GM19328 (cell line): ENCODE measurements at regions not wholly inside any gene's neighbourhood (a gene's known extent, or its start where the extent isn't known, plus 50 kb on each side); places are given as distances from the start of the nearest gene placed in this dataset.

ENCODE experiments used
- ATAC-seq: cut with Tn5 transposase; IDR thresholded peaks from one replicate; pipeline ENCODE4 v1.9.1; 2021; ENCODE audit warnings: mild to moderate bottlenecking, moderate library complexity; ENCODE audit not compliant: unreplicated experiment

GRCh38 chr1:80767711-80768110, 1033.0 kb upstream of the ADGRL2 start:
- ATAC-seq = no peak

- ATAC-seq = no peak
Observed at GRCh38 chr1:80759354-80759753, 1041.4 kb upstream of the ADGRL2 start.

- ATAC-seq = no peak
Observed at GRCh38 chr1:80755944-80756343, 1044.8 kb upstream of the ADGRL2 start.

GRCh38 chr1:80751204-80751603, 1049.5 kb upstream of the ADGRL2 start:
- ATAC-seq = no peak

- no peak for ATAC-seq
Observed at GRCh38 chr1:80731241-80731894, 1069.4 kb upstream of the ADGRL2 start.

GRCh38 chr1:80722611-80723010, 1078.1 kb upstream of the ADGRL2 start:
- no peak for ATAC-seq

GRCh38 chr1:80706526-80706925, 1094.2 kb upstream of the ADGRL2 start:
- no peak for ATAC-seq

GRCh38 chr1:80678438-80678837, 1122.3 kb upstream of the ADGRL2 start:
- ATAC-seq = no peak

- ATAC-seq = no peak
Observed at GRCh38 chr1:80675454-80675853, 1125.3 kb upstream of the ADGRL2 start.

GRCh38 chr1:80673935-80674597, 1126.7 kb upstream of the ADGRL2 start:
- ATAC-seq = no peak

GRCh38 chr1:80668372-80668771, 1132.4 kb upstream of the ADGRL2 start:
- no peak for ATAC-seq

- ATAC-seq = no peak
Observed at GRCh38 chr1:80666073-80666472, 1134.7 kb upstream of the ADGRL2 start.

- ATAC-seq = no peak
Observed at GRCh38 chr1:80659161-80659560, 1141.6 kb upstream of the ADGRL2 start.

- ATAC-seq = no peak
Observed at GRCh38 chr1:80657707-80658106, 1143.0 kb upstream of the ADGRL2 start.

GRCh38 chr1:80657044-80657643, 1143.6 kb upstream of the ADGRL2 start:
- ATAC-seq = no peak

- no peak for ATAC-seq
Observed at GRCh38 chr1:80656641-80657040, 1144.1 kb upstream of the ADGRL2 start.

- peak; percentile 75 for ATAC-seq
Observed at GRCh38 chr1:80656014-80656636, 1144.6 kb upstream of the ADGRL2 start.

- ATAC-seq = no peak
Observed at GRCh38 chr1:80646053-80646452, 1154.7 kb upstream of the ADGRL2 start.

- ATAC-seq = no peak
Observed at GRCh38 chr1:80645621-80646020, 1155.1 kb upstream of the ADGRL2 start.

GRCh38 chr1:80640978-80641377, 1159.8 kb upstream of the ADGRL2 start:
- peak; percentile 32 for ATAC-seq

GRCh38 chr1:80639777-80640533, 1160.8 kb upstream of the ADGRL2 start:
- peak; percentile 95 for ATAC-seq
